AG04449 (cell line): ENCODE measurements at regions not wholly inside any gene's neighbourhood (a gene's known extent, or its start where the extent isn't known, plus 50 kb on each side); places are given as distances from the start of the nearest gene placed in this dataset.

Source experiments
- CTCF ChIA-PET: fragments of 350-600 bp; formaldehyde crosslinking; extraction: SDS; loops from one replicate; lab custom pipeline; 2021; ENCODE audit warnings: antibody characterized with exemption; lab: Yijun Ruan, JAX
- POLR2A ChIA-PET: fragments of 400-600, 350-600 bp; formaldehyde crosslinking; extraction: SDS; loops from one replicate; lab custom pipeline; 2020; ENCODE audit warnings: antibody characterized with exemption, inconsistent platforms; lab: Yijun Ruan, JAX
- DNase-seq: peaks from one replicate; pipeline ENCODE4 v3.0.0-alpha.2; 2010; ENCODE audit warnings: low read depth, low spot score
- H3K4me3 ChIP-seq: 2 replicates; pipeline ENCODE4 v1.5.1; 2011; ENCODE audit warnings: low read depth, mild to moderate bottlenecking, control low read depth, low read length
- TF ChIP-seq, protein P1 (sequence below): IDR thresholded peaks from one replicate; pipeline ENCODE4 v1.5.1; 2011; ENCODE audit warnings: mild to moderate bottlenecking, moderate library complexity, low read length, control low read depth, inconsistent platforms; ENCODE audit not compliant: insufficient read depth; ENCODE audit errors: missing control alignments

DNA sequence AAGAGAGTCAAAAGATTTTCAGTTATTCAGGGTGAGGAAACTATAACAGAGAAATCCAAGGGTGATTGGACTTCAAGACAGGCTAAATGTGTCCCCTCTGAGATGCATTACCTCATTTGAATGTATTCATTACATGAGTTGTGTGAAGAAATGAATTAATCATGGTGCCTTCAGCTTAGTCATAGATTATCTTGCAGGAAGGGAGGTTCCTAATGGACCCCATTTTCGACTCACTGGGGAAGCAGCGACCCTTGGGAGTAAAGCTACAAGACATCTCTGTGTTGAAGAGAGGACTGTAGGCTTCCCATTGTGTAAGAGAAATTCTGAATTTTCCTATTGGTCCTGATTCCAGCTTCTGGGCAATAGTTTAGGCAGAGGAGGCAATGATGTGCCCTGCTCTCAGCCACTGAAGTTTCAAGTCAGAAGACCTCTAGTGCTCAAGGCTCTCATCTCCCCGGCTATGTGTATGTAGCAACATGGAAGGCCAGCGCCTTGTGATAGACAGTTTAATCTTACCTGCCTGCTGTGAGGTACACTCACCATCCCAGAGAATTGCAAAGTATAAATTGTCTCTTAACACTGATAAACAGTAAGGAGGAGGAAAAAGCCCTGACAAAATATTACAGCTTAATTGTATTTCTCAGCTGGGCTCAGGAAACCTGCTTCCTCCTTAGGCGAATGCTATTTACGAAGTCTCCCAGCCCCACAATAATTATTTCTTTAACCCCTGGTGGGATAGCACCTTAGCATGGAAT is 133.8 kb downstream of the PDCD6IP start:
- DNase-seq, result no peak
- POLR2A ChIA-PET, result no interaction called here
- CTCF ChIA-PET, result interaction anchor here (1.0 kb wide), 1 partner anchor 9 kb away, joined by 4 read pairs; no protein-coding TSS in a partner anchor
- H3K4me3 ChIP-seq, result no peak overlapping the region
- TF ChIP-seq, protein P1, sequence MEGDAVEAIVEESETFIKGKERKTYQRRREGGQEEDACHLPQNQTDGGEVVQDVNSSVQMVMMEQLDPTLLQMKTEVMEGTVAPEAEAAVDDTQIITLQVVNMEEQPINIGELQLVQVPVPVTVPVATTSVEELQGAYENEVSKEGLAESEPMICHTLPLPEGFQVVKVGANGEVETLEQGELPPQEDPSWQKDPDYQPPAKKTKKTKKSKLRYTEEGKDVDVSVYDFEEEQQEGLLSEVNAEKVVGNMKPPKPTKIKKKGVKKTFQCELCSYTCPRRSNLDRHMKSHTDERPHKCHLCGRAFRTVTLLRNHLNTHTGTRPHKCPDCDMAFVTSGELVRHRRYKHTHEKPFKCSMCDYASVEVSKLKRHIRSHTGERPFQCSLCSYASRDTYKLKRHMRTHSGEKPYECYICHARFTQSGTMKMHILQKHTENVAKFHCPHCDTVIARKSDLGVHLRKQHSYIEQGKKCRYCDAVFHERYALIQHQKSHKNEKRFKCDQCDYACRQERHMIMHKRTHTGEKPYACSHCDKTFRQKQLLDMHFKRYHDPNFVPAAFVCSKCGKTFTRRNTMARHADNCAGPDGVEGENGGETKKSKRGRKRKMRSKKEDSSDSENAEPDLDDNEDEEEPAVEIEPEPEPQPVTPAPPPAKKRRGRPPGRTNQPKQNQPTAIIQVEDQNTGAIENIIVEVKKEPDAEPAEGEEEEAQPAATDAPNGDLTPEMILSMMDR, result no peak

DNA sequence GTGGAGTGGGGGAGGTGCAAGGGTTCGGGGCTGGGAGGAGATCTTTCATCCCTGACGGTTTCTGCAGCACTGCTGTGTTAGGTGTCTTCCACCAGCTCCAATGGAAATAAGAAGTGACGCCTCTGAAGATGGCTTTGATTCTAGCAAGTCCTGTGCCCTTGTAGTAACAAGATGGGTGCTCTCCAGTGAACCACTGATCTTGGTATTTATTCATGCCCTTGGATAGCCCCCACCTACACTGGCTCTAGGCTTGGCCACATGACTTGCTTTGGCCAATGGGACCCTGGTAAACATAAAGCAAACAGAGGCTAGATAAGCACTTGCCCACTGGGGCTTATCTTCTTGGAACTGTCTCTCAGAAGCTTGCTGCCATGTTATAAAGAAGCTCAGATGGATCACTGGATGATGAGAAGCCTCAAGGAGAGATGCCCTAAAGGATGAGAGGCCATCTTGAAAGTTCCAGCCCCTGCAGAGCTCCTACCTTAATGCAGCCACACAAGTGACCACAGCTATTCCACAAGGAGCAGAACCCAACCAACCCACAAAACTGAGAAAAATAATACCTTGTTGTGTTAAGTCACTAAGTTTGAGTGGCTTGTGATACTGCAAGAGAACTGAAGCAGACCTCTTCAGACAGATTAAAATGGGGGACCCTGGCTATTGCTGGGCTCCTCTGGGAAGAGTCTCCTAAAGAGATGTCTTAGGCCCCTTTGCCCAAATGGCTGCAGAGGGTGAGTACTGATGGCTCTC is 137.9 kb downstream of the PDCD6IP start:
- no peak overlapping the region for H3K4me3 ChIP-seq
- no peak for DNase-seq
- ChIA-PET POLR2A (no interaction called here), CTCF (no interaction called here)
- TF ChIP-seq, protein P1, result no peak

DNA sequence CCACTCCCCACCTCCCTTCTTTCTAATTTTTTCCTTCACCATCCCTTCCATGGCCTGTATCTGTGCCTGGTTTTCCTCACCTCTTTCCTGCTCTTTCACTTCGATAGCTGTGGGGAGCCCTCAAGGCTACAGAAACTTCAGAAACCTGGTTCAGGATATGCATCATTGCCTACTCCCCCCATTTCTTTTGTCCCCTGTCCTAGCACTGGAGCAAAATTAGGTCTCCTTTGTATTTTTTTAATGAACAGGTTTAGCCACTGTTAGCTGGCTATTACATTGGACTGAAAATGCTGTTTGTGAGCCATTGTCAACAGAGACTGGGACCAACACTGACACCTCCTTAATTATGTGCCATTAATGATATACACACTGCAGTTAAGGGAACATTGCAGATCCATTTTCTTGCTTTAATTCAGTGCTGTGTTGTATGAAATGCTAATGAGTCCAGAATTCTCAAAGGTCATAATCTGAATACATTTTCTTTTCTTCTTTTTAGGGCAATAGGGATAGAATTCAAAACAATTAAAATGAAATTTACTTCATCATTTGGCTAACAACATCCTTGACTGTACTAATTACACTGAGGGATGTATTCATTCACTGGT is 138.6 kb downstream of the PDCD6IP start:
- no peak overlapping the region for H3K4me3 ChIP-seq
- TF ChIP-seq, protein P1, result no peak
- DNase-seq, result no peak
- POLR2A ChIA-PET, result no interaction called here
- CTCF ChIA-PET, result no interaction called here

DNA sequence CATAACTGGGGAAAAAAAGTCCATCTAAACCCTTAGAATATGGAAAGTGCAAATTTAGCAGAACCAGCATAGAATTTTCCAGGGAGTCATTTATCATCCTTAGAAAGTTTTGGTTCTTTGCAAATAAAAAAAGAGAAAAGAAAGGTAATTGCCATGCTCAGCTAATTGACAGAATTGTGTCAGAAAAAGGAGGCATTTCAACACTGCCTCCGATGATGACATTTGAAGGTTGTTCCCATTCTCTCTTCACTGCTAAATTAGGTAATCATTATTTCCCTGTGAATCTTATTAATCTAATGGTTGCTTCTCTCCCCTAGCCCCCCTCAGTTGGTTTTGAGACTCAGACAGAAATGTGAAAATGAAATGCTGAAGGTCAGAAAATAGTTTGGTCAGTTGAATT is 139.2 kb downstream of the PDCD6IP start:
- ChIA-PET CTCF (no interaction called here), POLR2A (no interaction called here)
- TF ChIP-seq, protein P1, result no peak
- H3K4me3 ChIP-seq, result no peak overlapping the region
- no peak for DNase-seq

DNA sequence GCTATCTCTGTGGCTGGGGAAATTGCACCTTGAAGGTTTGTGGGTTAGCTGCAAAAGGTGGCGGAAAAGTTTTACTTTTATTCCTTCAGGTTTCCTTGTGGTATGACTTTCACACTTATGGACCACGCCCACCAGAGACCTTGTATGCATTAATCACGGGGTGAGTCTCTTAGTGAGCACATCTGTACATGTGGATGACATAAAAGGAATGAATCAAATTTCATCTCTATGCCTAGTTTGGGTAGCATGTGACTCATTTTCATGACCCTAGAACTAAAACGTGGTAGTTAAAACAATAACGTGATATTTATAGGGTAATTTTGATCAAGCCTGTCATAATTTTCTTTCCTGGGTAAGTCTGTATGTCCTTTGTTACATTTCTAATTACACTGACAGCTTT is 141.7 kb downstream of the PDCD6IP start:
- H3K4me3 ChIP-seq, result no peak overlapping the region
- ChIA-PET CTCF (no interaction called here), POLR2A (no interaction called here)
- TF ChIP-seq, protein P1, result no peak
- no peak for DNase-seq

DNA sequence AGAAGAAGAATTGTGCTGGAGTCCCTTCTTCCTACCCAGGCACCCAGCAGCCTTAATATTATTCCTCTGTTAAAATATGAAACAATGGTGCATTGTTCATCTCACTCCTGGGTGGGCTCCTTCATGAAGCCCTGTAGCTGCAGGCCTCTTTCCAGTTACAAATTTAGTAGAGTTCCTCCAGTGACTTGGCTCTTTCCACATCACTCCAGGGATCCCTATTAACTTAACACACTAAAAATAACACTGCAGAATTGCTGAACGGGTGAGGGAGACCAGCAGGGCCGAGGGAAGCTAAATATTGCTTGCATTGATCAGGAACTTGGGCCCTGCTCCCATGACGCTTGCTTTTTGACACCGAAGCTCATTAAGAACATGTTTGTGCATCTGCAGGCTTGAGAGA is 142.3 kb downstream of the PDCD6IP start:
- TF ChIP-seq, protein P1, result no peak
- ChIA-PET POLR2A (no interaction called here), CTCF (interaction anchor here (0.6 kb wide), 1 partner anchor 1968 kb away, joined by 3 read pairs; no protein-coding TSS in a partner anchor)
- no peak for DNase-seq
- no peak overlapping the region for H3K4me3 ChIP-seq
